ENCODE measurements at regions not wholly inside any gene's neighbourhood (a gene's known extent, or its start where the extent isn't known, plus 50 kb on each side); places are given as distances from the start of the nearest gene placed in this dataset.

DNA sequence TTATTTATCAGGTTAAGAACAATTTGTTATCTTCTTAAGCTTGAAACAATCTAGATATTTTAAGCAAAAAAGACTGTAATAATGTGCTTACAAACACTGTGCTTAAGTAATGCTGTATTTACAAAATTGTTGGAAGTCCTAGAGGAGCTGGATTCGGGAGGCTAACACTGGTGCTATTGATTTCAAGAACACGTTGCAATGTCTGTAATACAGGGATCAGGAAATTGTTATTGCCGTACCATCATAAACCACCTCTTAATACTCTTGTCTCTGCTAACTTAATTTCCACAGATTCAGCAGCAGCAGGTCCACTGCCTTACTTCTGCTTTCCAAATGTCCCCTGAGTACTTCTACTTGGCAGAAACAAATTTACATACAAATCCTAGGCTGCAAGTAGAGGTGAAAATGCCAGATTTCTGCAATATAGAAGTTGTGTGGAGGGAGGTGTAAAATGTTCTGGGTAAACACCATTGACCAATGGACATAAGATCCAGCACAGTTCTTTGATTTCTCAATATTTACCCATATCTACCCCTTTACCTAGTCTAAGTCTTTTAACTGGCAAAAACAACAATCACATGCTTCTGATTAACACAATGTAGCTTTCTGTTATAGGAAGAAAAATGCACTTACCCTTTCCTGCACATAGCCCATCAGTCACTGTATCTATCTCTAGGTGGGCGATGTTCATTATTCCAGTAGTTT, 663.4 kb downstream of the TMTC2 start:
- Histone ChIP-seq H3K36me3 (ENCODE audit: control insufficient read depth in 2 of 2, insufficient read depth in 2 of 2, low read length in 2 of 2) (no peaks in the 10 kb centered on the region), H3K4me3 (ENCODE audit: low read length in 2 of 2) (no peak overlapping the region), H3K4me1 (ENCODE audit: control insufficient read depth, insufficient read depth, low read length) (no peaks in the 10 kb centered on the region), H3K27ac (ENCODE audit: low read length) (no peak overlapping the region), H3K9me3 (ENCODE audit: control insufficient read depth in 2 of 2, low read length in 2 of 2) (no peaks in the 10 kb centered on the region), H3K27me3 (ENCODE audit: control insufficient read depth in 1 of 2, insufficient read depth in 2 of 2, low read length in 2 of 2) (no peaks in the 10 kb centered on the region), H3K9ac (ENCODE audit: low read length in 2 of 2) (no peak overlapping the region)

DNA sequence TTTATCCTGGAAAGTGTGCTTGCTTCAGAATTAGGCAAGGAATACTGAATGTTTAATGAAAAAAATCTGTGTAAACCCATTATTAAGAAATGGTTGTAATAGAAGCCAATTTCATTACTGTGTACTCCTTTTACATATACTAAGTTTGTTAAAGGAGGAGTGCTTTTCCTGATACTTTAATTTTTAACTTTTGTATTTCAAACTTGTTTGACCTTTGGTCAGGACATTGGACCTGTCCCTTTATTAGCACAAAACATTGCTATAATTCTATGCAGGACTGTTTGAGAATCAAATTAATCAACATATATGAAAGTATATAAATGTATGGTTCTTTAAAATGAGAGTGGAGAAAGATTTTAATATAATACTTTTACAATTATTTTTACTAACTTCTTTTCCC, 659.6 kb downstream of the TMTC2 start:
- H3K9me3 ChIP-seq (ENCODE audit: control insufficient read depth in 2 of 2, low read length in 2 of 2): no peaks in the 10 kb centered on the region
- H3K4me1 ChIP-seq (ENCODE audit: control insufficient read depth, insufficient read depth, low read length): no peaks in the 10 kb centered on the region
- H3K9ac ChIP-seq (ENCODE audit: low read length in 2 of 2): no peak overlapping the region
- no peak overlapping the region for H3K4me3 ChIP-seq (ENCODE audit: low read length in 2 of 2)
- no peaks in the 10 kb centered on the region for H3K36me3 ChIP-seq (ENCODE audit: control insufficient read depth in 2 of 2, insufficient read depth in 2 of 2, low read length in 2 of 2)
- H3K27ac ChIP-seq (ENCODE audit: low read length): no peak overlapping the region
- no peaks in the 10 kb centered on the region for H3K27me3 ChIP-seq (ENCODE audit: control insufficient read depth in 1 of 2, insufficient read depth in 2 of 2, low read length in 2 of 2)

DNA sequence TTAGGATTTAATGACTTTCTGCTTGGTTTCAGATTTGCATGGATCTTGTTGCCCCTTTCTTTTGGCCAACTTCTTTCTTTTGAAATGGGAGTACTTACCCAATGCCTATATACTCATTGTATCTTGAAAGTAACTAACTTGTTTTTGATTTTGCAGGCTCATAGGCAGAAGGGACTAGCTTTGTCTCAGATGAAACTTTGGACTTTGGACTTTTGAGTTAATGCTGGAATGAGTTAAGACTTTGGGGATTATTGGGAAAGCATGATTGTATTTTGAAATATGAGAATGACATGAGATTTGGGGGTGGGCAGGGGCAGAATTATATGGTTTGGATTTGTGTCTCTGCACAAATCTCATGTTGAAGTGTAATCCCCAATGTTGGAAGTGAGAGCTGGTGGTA, 657.1 kb downstream of the TMTC2 start:
- no peak overlapping the region for H3K27ac ChIP-seq (ENCODE audit: low read length)
- no peaks in the 10 kb centered on the region for H3K36me3 ChIP-seq (ENCODE audit: control insufficient read depth in 2 of 2, insufficient read depth in 2 of 2, low read length in 2 of 2)
- no peaks in the 10 kb centered on the region for H3K4me1 ChIP-seq (ENCODE audit: control insufficient read depth, insufficient read depth, low read length)
- no peaks in the 10 kb centered on the region for H3K27me3 ChIP-seq (ENCODE audit: control insufficient read depth in 1 of 2, insufficient read depth in 2 of 2, low read length in 2 of 2)
- no peak overlapping the region for H3K9ac ChIP-seq (ENCODE audit: low read length in 2 of 2)
- H3K9me3 ChIP-seq (ENCODE audit: control insufficient read depth in 2 of 2, low read length in 2 of 2): no peaks in the 10 kb centered on the region
- H3K4me3 ChIP-seq (ENCODE audit: low read length in 2 of 2): no peak overlapping the region

DNA sequence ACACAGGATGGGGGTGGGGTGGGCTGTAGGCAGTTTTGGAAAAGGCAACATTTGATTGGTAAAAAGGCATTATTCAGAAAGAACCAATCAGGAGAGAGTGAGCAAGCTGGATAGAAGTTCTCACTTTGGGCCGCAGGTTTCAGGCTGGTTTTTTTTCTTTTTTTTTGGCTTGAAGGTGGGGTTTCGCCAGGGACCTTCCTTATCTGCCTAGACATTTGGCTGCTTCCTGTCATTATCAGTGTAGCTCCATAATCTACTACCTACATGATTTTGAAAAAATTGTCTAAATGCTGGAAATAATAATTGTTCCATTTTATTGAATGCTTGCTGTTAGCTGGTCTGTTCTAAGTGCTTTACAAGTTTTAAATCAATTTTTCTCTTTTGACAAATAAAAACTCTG, 649.0 kb downstream of the TMTC2 start:
- no peaks in the 10 kb centered on the region for H3K27me3 ChIP-seq (ENCODE audit: control insufficient read depth in 1 of 2, insufficient read depth in 2 of 2, low read length in 2 of 2)
- H3K4me1 ChIP-seq (ENCODE audit: control insufficient read depth, insufficient read depth, low read length): no peaks in the 10 kb centered on the region
- no peaks in the 10 kb centered on the region for H3K9me3 ChIP-seq (ENCODE audit: control insufficient read depth in 2 of 2, low read length in 2 of 2)
- no peaks in the 10 kb centered on the region for H3K36me3 ChIP-seq (ENCODE audit: control insufficient read depth in 2 of 2, insufficient read depth in 2 of 2, low read length in 2 of 2)
- H3K4me3 ChIP-seq (ENCODE audit: low read length in 2 of 2): no peak overlapping the region
- H3K27ac ChIP-seq (ENCODE audit: low read length): no peak overlapping the region
- no peak overlapping the region for H3K9ac ChIP-seq (ENCODE audit: low read length in 2 of 2)

DNA sequence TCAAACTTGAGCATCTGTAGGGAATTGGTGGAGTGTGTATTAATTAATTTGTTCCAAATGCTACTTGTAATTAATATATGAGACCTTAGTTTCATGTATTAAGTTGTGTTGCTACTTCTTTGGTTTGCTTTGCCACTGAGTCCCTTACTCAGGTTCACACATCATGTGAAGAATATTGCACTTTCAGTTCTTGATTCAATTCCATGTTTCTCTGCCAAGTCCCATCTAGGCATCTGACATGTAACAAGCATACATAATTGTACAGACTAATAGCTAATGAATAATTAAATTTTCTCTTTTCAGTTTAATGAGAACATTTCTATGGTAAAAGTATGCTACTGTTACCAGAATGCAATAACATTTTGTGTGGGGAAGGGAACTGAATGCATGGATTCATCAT, 640.0 kb downstream of the TMTC2 start:
- H3K9me3 ChIP-seq (ENCODE audit: control insufficient read depth in 2 of 2, low read length in 2 of 2): no peaks in the 10 kb centered on the region
- no peaks in the 10 kb centered on the region for H3K36me3 ChIP-seq (ENCODE audit: control insufficient read depth in 2 of 2, insufficient read depth in 2 of 2, low read length in 2 of 2)
- H3K9ac ChIP-seq (ENCODE audit: low read length in 2 of 2): no peak overlapping the region
- no peak overlapping the region for H3K4me3 ChIP-seq (ENCODE audit: low read length in 2 of 2)
- no peak overlapping the region for H3K27ac ChIP-seq (ENCODE audit: low read length)
- H3K27me3 ChIP-seq (ENCODE audit: control insufficient read depth in 1 of 2, insufficient read depth in 2 of 2, low read length in 2 of 2): no peaks in the 10 kb centered on the region
- H3K4me1 ChIP-seq (ENCODE audit: control insufficient read depth, insufficient read depth, low read length): no peaks in the 10 kb centered on the region

DNA sequence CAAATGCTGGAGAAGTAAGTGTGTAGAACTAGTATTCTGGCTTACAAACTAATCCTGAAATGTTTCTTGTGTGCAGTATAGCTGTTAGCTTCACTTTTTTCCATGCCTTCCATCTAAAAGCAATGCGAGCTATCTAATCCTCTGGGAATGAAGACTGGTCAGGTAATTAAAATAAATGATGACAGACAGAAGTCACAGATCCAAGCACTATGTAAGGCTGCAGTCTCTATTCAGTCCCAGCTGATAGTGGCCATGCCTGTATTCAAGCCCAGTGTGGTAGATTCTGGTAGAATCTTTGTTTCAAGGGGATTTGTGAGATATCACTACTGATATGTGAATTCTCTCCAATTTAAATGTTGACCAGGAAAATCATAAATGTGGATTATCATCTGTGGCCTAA, 637.2 kb downstream of the TMTC2 start:
- no peak overlapping the region for H3K9ac ChIP-seq (ENCODE audit: low read length in 2 of 2)
- H3K4me1 ChIP-seq (ENCODE audit: control insufficient read depth, insufficient read depth, low read length): no peaks in the 10 kb centered on the region
- no peaks in the 10 kb centered on the region for H3K9me3 ChIP-seq (ENCODE audit: control insufficient read depth in 2 of 2, low read length in 2 of 2)
- H3K4me3 ChIP-seq (ENCODE audit: low read length in 2 of 2): no peak overlapping the region
- H3K27me3 ChIP-seq (ENCODE audit: control insufficient read depth in 1 of 2, insufficient read depth in 2 of 2, low read length in 2 of 2): no peaks in the 10 kb centered on the region
- no peaks in the 10 kb centered on the region for H3K36me3 ChIP-seq (ENCODE audit: control insufficient read depth in 2 of 2, insufficient read depth in 2 of 2, low read length in 2 of 2)
- no peak overlapping the region for H3K27ac ChIP-seq (ENCODE audit: low read length)

DNA sequence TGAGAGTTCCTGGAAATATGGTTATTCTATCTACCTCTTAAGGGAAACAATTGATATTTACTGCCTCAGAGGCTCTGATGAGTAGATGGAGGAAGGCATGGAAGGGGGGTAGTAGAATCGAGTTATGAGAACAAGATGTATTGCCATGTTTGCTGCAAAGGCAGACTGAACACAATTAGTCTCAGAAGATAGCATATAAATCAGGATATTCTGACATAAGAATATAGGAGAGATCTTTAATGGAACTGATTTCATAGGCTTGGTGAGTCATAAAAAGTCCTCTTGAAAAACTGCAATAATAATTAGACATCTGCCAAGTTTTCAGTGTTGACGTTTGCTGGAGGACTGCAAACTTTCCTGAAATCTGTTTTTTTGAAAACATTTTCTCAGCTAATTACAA, 636.1 kb downstream of the TMTC2 start:
- no peaks in the 10 kb centered on the region for H3K36me3 ChIP-seq (ENCODE audit: control insufficient read depth in 2 of 2, insufficient read depth in 2 of 2, low read length in 2 of 2)
- H3K9ac ChIP-seq (ENCODE audit: low read length in 2 of 2): no peak overlapping the region
- H3K9me3 ChIP-seq (ENCODE audit: control insufficient read depth in 2 of 2, low read length in 2 of 2): no peaks in the 10 kb centered on the region
- H3K4me3 ChIP-seq (ENCODE audit: low read length in 2 of 2): no peak overlapping the region
- H3K4me1 ChIP-seq (ENCODE audit: control insufficient read depth, insufficient read depth, low read length): no peaks in the 10 kb centered on the region
- H3K27ac ChIP-seq (ENCODE audit: low read length): no peak overlapping the region
- H3K27me3 ChIP-seq (ENCODE audit: control insufficient read depth in 1 of 2, insufficient read depth in 2 of 2, low read length in 2 of 2): no peaks in the 10 kb centered on the region

DNA sequence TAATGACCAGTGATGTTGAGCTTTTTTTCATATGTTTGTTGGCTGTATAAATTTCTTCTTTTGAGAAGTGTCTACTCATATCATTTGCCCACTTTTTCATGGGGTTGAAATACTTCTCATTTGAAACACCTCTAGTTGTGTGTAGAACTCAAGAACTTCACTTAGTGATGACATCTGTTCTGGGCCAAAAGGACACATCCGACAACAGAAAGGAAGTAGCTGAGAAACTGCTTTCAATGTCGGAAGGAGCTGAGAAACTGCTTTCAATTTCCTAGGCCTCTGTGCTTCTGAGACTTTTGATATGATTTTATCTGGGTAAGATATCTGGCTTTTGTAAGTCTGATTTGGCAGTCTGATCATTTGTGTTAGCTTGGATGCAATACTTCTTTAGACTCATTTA, 635.3 kb downstream of the TMTC2 start:
- Histone ChIP-seq H3K9me3 (ENCODE audit: control insufficient read depth in 2 of 2, low read length in 2 of 2) (no peaks in the 10 kb centered on the region), H3K4me3 (ENCODE audit: low read length in 2 of 2) (no peak overlapping the region), H3K4me1 (ENCODE audit: control insufficient read depth, insufficient read depth, low read length) (no peaks in the 10 kb centered on the region)

DNA sequence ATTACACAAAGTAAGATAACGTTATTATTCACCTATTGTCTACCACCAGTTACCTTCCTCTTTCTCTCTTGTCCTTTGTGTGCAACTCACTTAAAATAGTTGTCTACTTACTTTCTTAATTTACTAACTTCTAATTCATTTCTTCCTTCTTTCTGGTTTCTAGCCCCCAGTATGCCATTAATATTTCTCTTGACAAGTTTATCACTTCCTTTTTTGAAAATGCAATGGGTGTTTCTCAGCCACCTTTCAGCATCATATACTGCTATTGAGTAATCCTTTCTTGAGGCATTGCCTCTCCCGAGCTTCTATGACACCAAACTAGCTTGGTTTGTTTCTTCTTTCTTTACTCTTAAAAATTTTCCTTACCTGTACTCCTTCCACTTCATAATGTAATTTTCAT, 633.6 kb downstream of the TMTC2 start:
- Histone ChIP-seq H3K27ac (ENCODE audit: low read length) (no peak overlapping the region), H3K36me3 (ENCODE audit: control insufficient read depth in 2 of 2, insufficient read depth in 2 of 2, low read length in 2 of 2) (no peaks in the 10 kb centered on the region), H3K4me1 (ENCODE audit: control insufficient read depth, insufficient read depth, low read length) (no peaks in the 10 kb centered on the region), H3K9ac (ENCODE audit: low read length in 2 of 2) (no peak overlapping the region), H3K9me3 (ENCODE audit: control insufficient read depth in 2 of 2, low read length in 2 of 2) (no peaks in the 10 kb centered on the region), H3K4me3 (ENCODE audit: low read length in 2 of 2) (no peak overlapping the region), H3K27me3 (ENCODE audit: control insufficient read depth in 1 of 2, insufficient read depth in 2 of 2, low read length in 2 of 2) (no peaks in the 10 kb centered on the region)

More for the DNA sequence above, 635.3 kb downstream of the TMTC2 start:
- Histone ChIP-seq H3K27me3 (ENCODE audit: control insufficient read depth in 1 of 2, insufficient read depth in 2 of 2, low read length in 2 of 2) (no peaks in the 10 kb centered on the region), H3K9ac (ENCODE audit: low read length in 2 of 2) (no peak overlapping the region), H3K27ac (ENCODE audit: low read length) (no peak overlapping the region), H3K36me3 (ENCODE audit: control insufficient read depth in 2 of 2, insufficient read depth in 2 of 2, low read length in 2 of 2) (no peaks in the 10 kb centered on the region)

DNA sequence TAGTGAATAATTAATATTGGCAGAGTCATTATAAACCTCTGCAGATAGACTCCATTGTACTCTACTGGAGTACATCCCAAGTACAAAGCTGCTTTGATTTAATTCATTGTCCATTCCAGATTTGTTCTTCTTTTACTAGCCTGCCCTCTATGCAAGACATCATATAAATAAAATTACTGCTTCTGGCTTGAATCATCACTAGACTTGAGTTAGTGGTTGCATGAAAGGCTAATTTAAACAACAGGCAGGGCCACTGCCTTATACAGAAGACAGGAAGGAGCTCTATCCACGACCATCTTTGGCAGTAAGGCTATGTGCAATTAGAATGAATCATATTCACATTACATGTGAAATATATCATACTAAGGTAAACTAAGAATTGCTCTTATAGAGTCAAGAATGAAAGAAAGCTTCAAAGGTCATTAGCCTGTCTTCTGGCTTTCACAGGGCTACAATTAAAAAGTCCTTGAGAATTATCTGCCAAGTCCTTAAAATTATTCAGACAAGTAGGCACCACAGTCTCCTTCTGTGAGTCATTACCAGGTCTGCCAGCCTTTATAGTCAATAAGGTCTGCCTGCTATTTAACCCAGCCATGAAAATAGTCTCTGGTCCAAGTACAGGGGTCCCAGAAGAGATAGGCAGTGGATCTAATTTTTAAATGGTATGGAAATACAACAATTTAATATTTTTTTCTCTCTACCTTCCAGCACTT, 631.8 kb downstream of the TMTC2 start:
- Histone ChIP-seq H3K9ac (ENCODE audit: low read length in 2 of 2) (peak overlapping the region in 1 of 2 donors; percentile 24), H3K27me3 (ENCODE audit: control insufficient read depth in 1 of 2, insufficient read depth in 2 of 2, low read length in 2 of 2) (no peaks in the 10 kb centered on the region), H3K9me3 (ENCODE audit: control insufficient read depth in 2 of 2, low read length in 2 of 2) (no peaks in the 10 kb centered on the region), H3K36me3 (ENCODE audit: control insufficient read depth in 2 of 2, insufficient read depth in 2 of 2, low read length in 2 of 2) (no peaks in the 10 kb centered on the region), H3K4me3 (ENCODE audit: low read length in 2 of 2) (no peak overlapping the region), H3K4me1 (ENCODE audit: control insufficient read depth, insufficient read depth, low read length) (no peaks in the 10 kb centered on the region), H3K27ac (ENCODE audit: low read length) (peak overlapping the region; percentile 61)

DNA sequence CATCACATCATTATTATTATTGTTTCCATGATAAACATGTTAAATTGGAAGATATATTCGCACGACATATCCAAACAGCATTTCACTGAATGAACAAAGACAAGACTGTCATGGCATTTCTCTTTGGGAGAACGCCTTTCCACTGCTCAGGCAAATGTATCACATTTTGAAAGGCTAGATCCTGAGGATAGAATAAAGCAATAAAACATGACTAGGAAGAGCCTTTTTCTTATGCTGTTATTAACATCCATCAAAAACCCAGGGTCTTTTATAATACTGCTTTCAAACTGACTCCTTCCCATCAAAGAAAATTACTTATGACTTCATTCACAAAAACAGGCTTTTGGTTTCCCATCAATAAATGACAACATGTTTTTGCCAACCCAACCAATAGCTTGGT, 630.9 kb downstream of the TMTC2 start:
- no peaks in the 10 kb centered on the region for H3K4me1 ChIP-seq (ENCODE audit: control insufficient read depth, insufficient read depth, low read length)
- H3K9me3 ChIP-seq (ENCODE audit: control insufficient read depth in 2 of 2, low read length in 2 of 2): no peaks in the 10 kb centered on the region
- H3K36me3 ChIP-seq (ENCODE audit: control insufficient read depth in 2 of 2, insufficient read depth in 2 of 2, low read length in 2 of 2): no peaks in the 10 kb centered on the region
- H3K27ac ChIP-seq (ENCODE audit: low read length): no peak overlapping the region
- H3K4me3 ChIP-seq (ENCODE audit: low read length in 2 of 2): no peak overlapping the region
- no peaks in the 10 kb centered on the region for H3K27me3 ChIP-seq (ENCODE audit: control insufficient read depth in 1 of 2, insufficient read depth in 2 of 2, low read length in 2 of 2)
- no peak overlapping the region for H3K9ac ChIP-seq (ENCODE audit: low read length in 2 of 2)

Measured in stomach smooth muscle (tissue), 2 donors.